K562 (cell line): ENCODE measurements at regions not wholly inside any gene's neighbourhood (a gene's known extent, or its start where the extent isn't known, plus 50 kb on each side); places are given as distances from the start of the nearest gene placed in this dataset.

ENCODE experiments used
- ATAC-seq: fragments of 200-7000 bp; cut with Tn5 transposase; 3 replicates; pipeline ENCODE4 v1.9.1; 2020; ENCODE audit warnings: moderate library complexity
- BruUV-seq: library from RNA; stranded (reverse); fragments of 400-500 nt; replicated peaks from 2 replicates; lab custom pipeline; 2021; lab: Mats Ljungman, UMichigan
- CTCF ChIA-PET: fragments of 300-600 bp; formaldehyde crosslinking; extraction: SDS; loops from one replicate; lab custom pipeline; 2021; ENCODE audit warnings: low intra/inter-chr PET ratio; lab: Yijun Ruan, JAX
- POLR2A ChIA-PET: fragments of 300-600, 350-650 bp; sonication (Branson Sonifier 250); formaldehyde crosslinking; extraction: SDS; loops from one replicate; lab custom pipeline; 2021; ENCODE audit warnings: antibody characterized with exemption, inconsistent platforms; lab: Yijun Ruan, JAX
- DNase-seq, 4 experiments: peaks; one replicate each; pipeline versions ENCODE4 v3.0.0 to v3.0.0-alpha.2; 2011 to 2018; ENCODE audit warnings: low spot score in 3 of 4, mixed read lengths in 3 of 4; ENCODE audit errors: extremely low read depth in 1 of 4
- FAIRE-seq: peaks from 2 replicates; lab custom pipeline; 2011; peaks lifted over from hg19 to GRCh38; lab: Jason Lieb, UNC
- H2AFZ ChIP-seq: 2 replicates; pipeline ENCODE4 v1.6.0; 2011; ENCODE audit warnings: low read depth, low read length, control low read depth, inconsistent platforms
- H3K27ac ChIP-seq: fragments of 200-600 bp; 3 replicates; pipeline ENCODE4 v1.8.0; 2011; ENCODE audit warnings: low read depth, mild to moderate bottlenecking, control low read depth, inconsistent platforms, low read length, moderate library complexity, mixed read lengths; ENCODE audit errors: extremely low read depth
- H3K27me3 ChIP-seq, 2 experiments: fragments of 300-600 bp in 1 of 2; 2 replicates in 1 of 2; 3 replicates in 1 of 2; pipeline versions ENCODE4 v1.6.0 to v1.8.0; 2011; ENCODE audit warnings: inconsistent platforms in 2 of 2, low read length in 2 of 2, mild to moderate bottlenecking in 1 of 2, mixed read lengths in 1 of 2, moderate library complexity in 1 of 2; ENCODE audit not compliant: control insufficient read depth in 2 of 2, insufficient read depth in 2 of 2
- H3K36me3 ChIP-seq: fragments of 300-600 bp; 3 replicates; pipeline ENCODE4 v1.8.0; 2011; ENCODE audit warnings: mild to moderate bottlenecking, low read length, inconsistent platforms; ENCODE audit not compliant: control insufficient read depth, insufficient read depth
- H3K4me1 ChIP-seq, 2 experiments: fragments of 200-600 bp in 1 of 2; replicated peaks in 1 of 2; 2 replicates in 1 of 2; 3 replicates in 1 of 2; pipeline versions ENCODE4 v1.5.1 to v1.8.0; 2011; ENCODE audit warnings: inconsistent platforms in 2 of 2, low read length in 2 of 2, mild to moderate bottlenecking in 1 of 2, mixed read lengths in 1 of 2, moderate library complexity in 1 of 2; ENCODE audit not compliant: control insufficient read depth in 2 of 2, insufficient read depth in 2 of 2
- H3K4me2 ChIP-seq: 2 replicates; pipeline ENCODE4 v1.6.1; 2011; ENCODE audit warnings: low read length, control low read depth, inconsistent platforms, mixed read lengths; ENCODE audit not compliant: insufficient read depth
- H3K4me3 ChIP-seq: fragments of 200-600 bp; sonication (generic), shearing (Covaris generic); 2 replicates; pipeline ENCODE4 v1.5.1; 2016; ENCODE audit warnings: control low read depth, inconsistent platforms
- H3K79me2 ChIP-seq: fragments of 200-600 bp; 3 replicates; pipeline ENCODE4 v1.8.0; 2011; ENCODE audit warnings: low read length, inconsistent platforms; ENCODE audit not compliant: control insufficient read depth, insufficient read depth
- H3K9ac ChIP-seq, 2 experiments: 2 replicates each; pipeline versions ENCODE4 v1.6.0 to v1.6.1; 2011; ENCODE audit warnings: low read depth in 2 of 2, low read length in 2 of 2, control low read depth in 1 of 2, inconsistent platforms in 1 of 2, mild to moderate bottlenecking in 1 of 2, mixed read lengths in 1 of 2; ENCODE audit not compliant: insufficient read depth in 1 of 2
- H3K9me1 ChIP-seq: one replicate; pipeline ENCODE4 v1.6.0; 2011; ENCODE audit warnings: inconsistent platforms, mild to moderate bottlenecking, low read length, moderate library complexity; ENCODE audit not compliant: control insufficient read depth, insufficient read depth
- H3K9me3 ChIP-seq: replicated peaks from 2 replicates; pipeline ENCODE4 v1.5.1; 2011; ENCODE audit warnings: low read depth, low read length, inconsistent platforms; ENCODE audit not compliant: control insufficient read depth, insufficient read depth
- H4K20me1 ChIP-seq: replicated peaks from 2 replicates; pipeline ENCODE4 v1.6.1; 2011; ENCODE audit warnings: low read length, inconsistent platforms, mixed read lengths; ENCODE audit not compliant: control insufficient read depth, insufficient read depth
- BDP1 ChIP-seq: IDR thresholded peaks from 3 replicates; pipeline ENCODE4 v1.6.1; 2011; ENCODE audit not compliant: insufficient read length, insufficient read depth
- CEBPB ChIP-seq: fragments of 450-650 bp; IDR thresholded peaks from 2 replicates; pipeline ENCODE4 v1.6.1; 2016; ENCODE audit warnings: missing genetic modification characterization, missing compliant biosample characterization
- CHAMP1 ChIP-seq: fragments of 450-650 bp; IDR thresholded peaks from 2 replicates; pipeline ENCODE4 v1.6.1; 2016; ENCODE audit warnings: mild to moderate bottlenecking
- MECOM ChIP-seq: fragments of 250-450 bp; sonication (Bioruptor Pico); IDR thresholded peaks from 2 replicates; pipeline ENCODE4 v1.8.0; 2022; ENCODE audit warnings: inconsistent platforms
- NCOA6 ChIP-seq: fragments of 450-650 bp; IDR thresholded peaks from 2 replicates; pipeline ENCODE4 v1.6.1; 2017; ENCODE audit warnings: mild to moderate bottlenecking
- NFIX ChIP-seq: fragments of 250-450 bp; sonication (Bioruptor Pico); IDR thresholded peaks from 2 replicates; pipeline ENCODE4 v1.4.0; 2020; ENCODE audit warnings: low read depth, mild to moderate bottlenecking, moderate library complexity
- NR2C1 ChIP-seq, 2 experiments: fragments of 450-650 bp; IDR thresholded peaks; 2 replicates each; pipeline ENCODE4 v1.6.1; 2017; ENCODE audit warnings: mild to moderate bottlenecking in 2 of 2, antibody characterized with exemption in 1 of 2, inconsistent platforms in 1 of 2, missing compliant biosample characterization in 1 of 2, missing genetic modification characterization in 1 of 2
- PTRF ChIP-seq: fragments of 450-650 bp; IDR thresholded peaks from 2 replicates; pipeline ENCODE4 v1.6.1; 2016; ENCODE audit warnings: mild to moderate bottlenecking, missing genetic modification characterization, missing compliant biosample characterization
- RBBP5 ChIP-seq: fragments of 200-600 bp; sonication (generic); IDR thresholded peaks from 2 replicates; pipeline ENCODE4 v1.6.1; 2012; ENCODE audit warnings: borderline replicate concordance, mild to moderate bottlenecking, low read length, control low read depth, inconsistent platforms; ENCODE audit not compliant: insufficient read depth, poor library complexity, severe bottlenecking
- SIX5 ChIP-seq, 2 experiments: IDR thresholded peaks; 2 replicates each; pipeline ENCODE4 v1.6.1; 2011; ENCODE audit warnings: low read length in 2 of 2, borderline replicate concordance in 1 of 2, low read depth in 1 of 2, mild to moderate bottlenecking in 1 of 2, moderate library complexity in 1 of 2; ENCODE audit not compliant: insufficient read depth in 1 of 2
- SPI1 ChIP-seq: IDR thresholded peaks from 2 replicates; pipeline ENCODE4 v1.6.1; 2011; ENCODE audit warnings: low read depth, low read length, control low read depth, borderline replicate concordance
- U2AF2 ChIP-seq: fragments of 200-400 bp; formaldehyde crosslinking; optimal IDR thresholded peaks from 2 replicates; pipeline ENCODE3; 2017; ENCODE audit warnings: low read depth, mild to moderate bottlenecking, low read length
- WHSC1 ChIP-seq: IDR thresholded peaks from one replicate; pipeline ENCODE4 v1.6.1; 2012; ENCODE audit warnings: low read length, control low read depth, inconsistent platforms
- ZBTB26 ChIP-seq: fragments of 450-650 bp; formaldehyde crosslinking; IDR thresholded peaks from 2 replicates; pipeline ENCODE4 v1.4.0; 2022; ENCODE audit warnings: missing genetic modification characterization
- ZNF133 ChIP-seq: fragments of 250-450 bp; sonication (Bioruptor Pico); IDR thresholded peaks from 2 replicates; pipeline ENCODE4 v1.4.0; 2020; ENCODE audit warnings: mild to moderate bottlenecking
- ZNF354B ChIP-seq: fragments of 250-450 bp; sonication (Bioruptor Pico); IDR thresholded peaks from 2 replicates; pipeline ENCODE4 v1.4.0; 2020
- ZNF699 ChIP-seq: fragments of 250-450 bp; sonication (Bioruptor Pico); IDR thresholded peaks from 2 replicates; pipeline ENCODE4 v1.8.0; 2021; ENCODE audit warnings: mild to moderate bottlenecking, moderate library complexity; ENCODE audit not compliant: insufficient replicate concordance
- ZNF77 ChIP-seq: fragments of 250-450 bp; sonication (Bioruptor Pico); IDR thresholded peaks from 2 replicates; pipeline ENCODE4 v1.5.0; 2020
- WGBS: fragments of 100-300 bp; shearing (Covaris generic); methylation state at CpG from one replicate; pipeline ENCODE4 v1.1.6; 2016; ENCODE audit warnings: low coverage, mixed read lengths; ENCODE audit not compliant: insufficient coverage; ENCODE audit errors: missing lambda C conversion rate; 5-methylcytosine and 5-hydroxymethylcytosine counted together
- in situ Hi-C: fragments of 300-500 bp; cut with MboI; formaldehyde crosslinking; loops from 4 replicates; pipeline ENCODE4 v1.15.0; 2018; ENCODE audit warnings: inconsistent platforms, mixed read lengths
- intact Hi-C: fragments of 100-400 bp; cut with micrococcal nuclease; formaldehyde crosslinking; loops from 2 replicates; pipeline ENCODE4 v1.14.2; 2022
- TF ChIP-seq, protein P1 (sequence below), 2 experiments: fragments of 250-450 bp in 1 of 2; fragments of 450-650 bp in 1 of 2; sonication (Bioruptor Pico) in 1 of 2; IDR thresholded peaks; 2 replicates each; pipeline versions ENCODE4 v1.6.1 to v1.8.0; 2016 to 2021; ENCODE audit warnings: mild to moderate bottlenecking in 2 of 2, moderate library complexity in 2 of 2, missing compliant biosample characterization in 1 of 2, missing genetic modification characterization in 1 of 2
- TF ChIP-seq, protein P2 (sequence below): fragments of 250-450 bp; sonication (Bioruptor Pico); IDR thresholded peaks from 2 replicates; pipeline ENCODE4 v1.8.0; 2021; ENCODE audit warnings: borderline replicate concordance, mild to moderate bottlenecking, moderate library complexity; ENCODE audit not compliant: poor library complexity, severe bottlenecking

- no peak for TF ChIP-seq ZNF699 (CRISPR knock-in tag)
- no peak for TF ChIP-seq ZBTB26 (CRISPR knock-in tag)
- TF ChIP-seq BDP1, result no peak
- TF ChIP-seq, protein P1, sequence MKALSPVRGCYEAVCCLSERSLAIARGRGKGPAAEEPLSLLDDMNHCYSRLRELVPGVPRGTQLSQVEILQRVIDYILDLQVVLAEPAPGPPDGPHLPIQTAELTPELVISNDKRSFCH (CRISPR knock-in tag; IDR thresholded peaks at IDR 0.05), result no peak
- TF ChIP-seq, protein P1 (tag; IDR thresholded peaks at IDR 0.05), result no peak
- no peak for TF ChIP-seq WHSC1
- no peak for TF ChIP-seq U2AF2
- no peak for TF ChIP-seq CEBPB (tag)
- TF ChIP-seq SIX5 (IDR thresholded peaks at IDR 0.05; ENCODE audit: borderline replicate concordance in 1 of 2, insufficient read depth in 1 of 2, low read depth in 1 of 2, low read length in 2 of 2), result no peak
- TF ChIP-seq CHAMP1, result no peak
- TF ChIP-seq, protein P2, sequence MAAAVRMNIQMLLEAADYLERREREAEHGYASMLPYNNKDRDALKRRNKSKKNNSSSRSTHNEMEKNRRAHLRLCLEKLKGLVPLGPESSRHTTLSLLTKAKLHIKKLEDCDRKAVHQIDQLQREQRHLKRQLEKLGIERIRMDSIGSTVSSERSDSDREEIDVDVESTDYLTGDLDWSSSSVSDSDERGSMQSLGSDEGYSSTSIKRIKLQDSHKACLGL (CRISPR knock-in tag), result no peak
- no peak for TF ChIP-seq MECOM (CRISPR knock-in tag)
- TF ChIP-seq NR2C1 (IDR thresholded peaks at IDR 0.05), result no peak
- no peak for TF ChIP-seq NR2C1 (tag; IDR thresholded peaks at IDR 0.05)
- no peak for TF ChIP-seq ZNF77 (CRISPR knock-in tag)
- TF ChIP-seq RBBP5, result no peak
- TF ChIP-seq ZNF133 (CRISPR knock-in tag), result no peak
- TF ChIP-seq NCOA6, result no peak
- no peak for TF ChIP-seq ZNF354B (CRISPR knock-in tag)
- no peak for TF ChIP-seq PTRF (tag)
- no peak for TF ChIP-seq NFIX
- no peak for TF ChIP-seq SPI1
- TF ChIP-seq, all 486 proteins: peak for 0
- CTCF ChIA-PET, result no interaction called here
- H3K9ac ChIP-seq, result no peak overlapping the region
- no peak overlapping the region for H3K4me3 ChIP-seq
- no peak overlapping the region for H3K27ac ChIP-seq
- H4K20me1 ChIP-seq, result 0 out of 2 replicates have a peak, but pooled peaks cover 4% of the 10 kb centered on the region
- no peaks in the 10 kb centered on the region for H3K36me3 ChIP-seq
- ATAC-seq (no peak), FAIRE-seq (no peak), DNase-seq (no peak)
- POLR2A ChIA-PET, result interaction anchor here (0.5 kb wide), 1 partner anchor 210 kb away, joined by 3 read pairs; no protein-coding TSS in a partner anchor
- no TSS peak for BruUV-seq
- H3K9me1 ChIP-seq, result no peaks in the 10 kb centered on the region
- H3K27me3 ChIP-seq, result peaks cover 0 to 16% of the 10 kb centered on the region in 2 experiments; a peak in 2 of 5 replicates
- no peaks in the 10 kb centered on the region for H3K79me2 ChIP-seq
- no peak overlapping the region for H2AFZ ChIP-seq
- intact Hi-C loops (no loop called here), in situ Hi-C loops (no loop called here)
- H3K4me1 ChIP-seq, result no peaks in the 10 kb centered on the region
- WGBS, result 0% methylated on average over 2 of the region's 2 CpGs
- H3K9me3 ChIP-seq, result no peaks in the 10 kb centered on the region
- no peak overlapping the region for H3K4me2 ChIP-seq
These were observed 70.5 kb downstream of the IRX2 start for GRCh38 chr5:2680979-2681378.
